ENCODE measurements at regions not wholly inside any gene's neighbourhood (a gene's known extent, or its start where the extent isn't known, plus 50 kb on each side); places are given as distances from the start of the nearest gene placed in this dataset.
A peak's percentile ranks its signal among the peaks of the same experiment; 100 is the strongest.
"Not testable (repeated sequence)": the region's sequence is repeated elsewhere in the genome, so short reads cannot be mapped to it uniquely, and the experiment has no call there.

GRCh38 chr22:11131178-11131577, 4396.8 kb upstream of the OR11H1 start:
- peak; percentile 4 for DNase-seq
- H3K9me3 ChIP-seq; H3K4me3 ChIP-seq (ENCODE audit: low read depth, low read length); H3K4me1 ChIP-seq; H3K36me3 ChIP-seq; H3K27me3 ChIP-seq: not testable (repeated sequence)

Data from BE2C (cell line).